Hindlimb muscle (tissue), 1 donor: ENCODE measurements at regions not wholly inside any gene's neighbourhood (a gene's known extent, or its start where the extent isn't known, plus 50 kb on each side); places are given as distances from the start of the nearest gene placed in this dataset.

Source experiments
- DNase-seq: peaks from one replicate; pipeline ENCODE4 v3.0.0-alpha.2; 2013

DNA sequence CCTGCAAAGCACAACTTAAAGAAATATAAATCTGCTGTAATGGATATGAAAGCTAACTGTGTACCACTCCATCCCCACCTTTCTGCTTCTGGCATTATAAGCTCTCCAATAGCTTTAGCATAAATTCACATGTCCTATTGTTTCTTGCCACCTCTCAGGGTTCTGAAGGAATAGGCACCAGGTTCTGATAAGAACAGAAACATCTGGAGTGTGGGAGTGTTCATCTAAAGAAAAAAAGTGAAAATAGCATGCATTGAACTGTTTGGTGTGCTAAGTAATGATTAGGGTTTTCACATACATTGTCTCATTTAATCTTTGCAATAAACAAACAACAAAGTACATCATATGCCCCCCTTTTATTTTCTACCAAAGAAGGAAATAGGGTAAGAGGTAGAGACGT is 72.3 kb downstream of the FAM76B start:
- no peak for DNase-seq

DNA sequence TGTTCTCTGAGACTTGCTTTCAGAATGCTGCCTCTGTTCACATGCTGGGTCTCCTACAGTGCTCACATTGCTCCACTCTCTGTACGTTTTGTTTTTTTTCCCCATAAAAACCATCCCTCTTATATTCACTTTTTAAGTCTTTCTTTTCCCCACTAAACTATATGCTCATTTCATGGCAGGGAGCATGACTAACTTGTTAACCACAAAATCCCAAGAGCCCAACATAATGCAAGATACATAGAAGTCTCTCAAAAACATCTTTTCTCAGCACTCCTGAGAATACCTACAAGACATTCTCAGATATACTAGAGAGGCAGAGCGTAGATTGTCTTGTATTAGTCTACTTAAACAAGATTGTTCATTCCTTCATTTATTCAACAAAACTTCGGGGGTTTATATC is 73.3 kb downstream of the FAM76B start:
- DNase-seq: no peak

DNA sequence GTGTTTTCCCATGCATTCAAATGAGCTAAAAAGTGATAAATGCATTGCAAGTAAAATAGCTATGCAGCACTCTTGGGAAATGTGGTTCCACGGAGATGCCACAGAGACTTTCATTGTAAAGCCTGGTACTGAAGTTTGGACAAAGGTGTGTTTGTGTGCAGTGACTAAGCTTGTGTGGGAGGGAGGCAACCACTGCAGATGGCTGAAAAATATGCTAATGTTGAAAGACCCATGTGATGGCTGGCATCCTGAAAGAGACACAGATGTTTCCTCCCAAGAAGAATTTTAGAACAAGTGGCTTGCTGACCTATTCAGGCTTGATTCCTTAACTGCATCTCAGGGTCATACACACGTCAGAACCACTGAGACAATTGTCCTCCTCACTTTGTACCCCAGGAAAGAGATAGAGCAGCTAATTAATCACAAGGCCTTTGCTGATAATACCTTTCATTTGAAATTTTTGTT is 73.8 kb downstream of the FAM76B start:
- no peak for DNase-seq

DNA sequence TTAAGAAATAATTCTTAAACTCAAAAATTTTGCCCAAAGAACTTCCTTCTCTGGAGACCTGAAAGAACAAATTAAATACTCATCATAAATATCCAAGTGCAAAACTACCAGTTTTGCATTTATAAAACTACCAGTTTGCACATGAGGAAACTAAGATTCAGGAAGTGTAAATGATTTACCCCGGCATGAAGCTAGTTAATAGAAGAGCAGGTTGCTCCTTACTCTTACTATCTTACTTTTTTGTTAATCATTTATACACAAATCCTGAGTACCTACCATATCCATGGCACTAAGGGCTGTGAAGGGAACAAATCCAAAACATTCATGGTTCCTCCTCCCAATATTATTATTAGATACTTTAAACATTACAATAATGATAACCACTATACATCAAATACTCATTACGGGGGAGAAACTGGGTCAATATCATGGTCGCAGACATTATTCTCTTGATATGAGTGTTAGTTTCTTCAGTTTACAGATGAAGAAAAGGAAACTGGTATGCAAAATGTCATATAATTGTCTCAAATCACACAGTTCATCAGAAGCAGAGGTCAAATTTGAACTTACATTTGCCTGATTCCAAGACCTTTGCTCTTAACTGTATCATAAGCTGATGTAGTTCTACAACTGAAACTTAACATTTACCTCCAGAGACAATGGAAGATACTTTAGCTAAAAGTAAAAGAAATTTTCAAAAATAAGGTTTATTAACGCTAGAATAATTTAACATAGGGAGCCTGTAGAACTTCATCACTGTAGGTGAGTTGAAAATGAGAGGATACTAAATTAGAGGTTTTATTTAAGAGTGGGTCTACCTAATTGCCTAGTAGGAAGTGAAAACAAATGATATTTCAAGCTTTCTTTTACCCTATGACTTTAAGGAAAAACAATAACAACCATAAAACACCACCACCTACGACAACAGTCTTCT is 74.5 kb downstream of the FAM76B start:
- DNase-seq: no peak

DNA sequence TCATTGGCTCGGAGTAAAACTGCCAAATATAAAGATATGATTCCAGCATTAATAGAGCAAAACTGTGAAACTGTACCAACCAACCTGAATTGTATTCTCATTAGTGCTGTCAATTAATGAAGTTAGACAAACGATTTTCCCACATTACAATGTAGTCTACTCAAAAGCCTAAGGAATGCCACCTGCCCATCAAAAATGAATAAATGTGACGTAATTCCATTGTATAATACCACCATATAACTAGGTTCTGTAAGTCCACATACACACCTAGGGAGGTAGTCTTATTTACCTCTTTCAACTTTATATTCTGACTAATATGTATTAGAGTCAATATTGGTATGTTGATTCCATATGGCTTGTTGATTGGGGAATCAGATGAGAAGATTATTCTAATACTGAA is 76.2 kb downstream of the FAM76B start:
- no peak for DNase-seq

DNA sequence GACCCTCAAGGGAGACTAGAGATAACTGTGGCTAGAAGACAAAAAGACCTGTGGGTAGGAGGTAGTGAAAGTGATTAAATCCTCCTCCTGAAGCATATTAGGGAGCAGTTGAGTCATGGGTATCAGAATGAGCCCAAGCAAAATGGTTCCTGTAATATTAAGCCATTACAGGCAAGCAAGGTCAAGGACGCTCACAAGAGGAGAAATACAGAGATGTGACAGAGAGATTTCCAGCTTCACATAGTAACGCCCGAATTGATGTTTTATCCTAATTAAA is 77.7 kb downstream of the FAM76B start:
- DNase-seq: no peak

DNA sequence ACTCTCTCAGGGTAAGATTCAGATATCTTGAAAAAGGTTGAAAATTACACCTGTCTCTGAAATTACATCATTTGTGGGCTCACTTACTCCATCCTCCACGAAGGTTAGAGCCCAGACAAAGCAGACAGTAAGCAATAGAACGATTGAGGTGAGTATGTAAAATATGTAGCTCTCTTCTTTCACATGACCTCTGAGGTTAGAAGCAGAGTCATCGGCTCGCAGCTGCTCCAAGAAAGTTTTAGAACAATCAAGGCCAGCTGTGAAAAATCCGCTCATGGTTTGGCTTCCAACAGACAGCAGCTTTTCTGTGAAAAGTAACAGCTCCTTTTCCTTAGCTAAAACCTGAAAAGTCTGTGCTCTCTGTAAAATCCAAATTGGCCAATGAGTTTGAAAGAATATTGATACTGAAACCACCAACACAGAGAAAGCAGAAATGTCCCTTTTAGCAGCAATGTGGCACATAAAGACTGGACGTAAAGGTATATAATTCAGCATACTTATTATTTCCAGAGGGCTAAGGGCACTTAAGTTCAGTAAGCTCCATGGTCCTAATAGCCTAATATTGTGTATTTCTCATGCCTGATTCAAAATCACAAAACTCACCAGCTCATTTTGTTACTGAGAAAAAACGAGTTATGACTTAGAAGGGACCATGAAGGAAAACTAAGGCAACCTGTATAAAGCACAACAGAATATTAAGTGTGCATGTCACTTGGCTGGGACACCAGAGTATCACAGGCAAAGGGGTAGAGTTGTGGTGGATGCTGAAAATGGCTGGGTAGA is 78.2 kb downstream of the FAM76B start:
- no peak for DNase-seq

DNA sequence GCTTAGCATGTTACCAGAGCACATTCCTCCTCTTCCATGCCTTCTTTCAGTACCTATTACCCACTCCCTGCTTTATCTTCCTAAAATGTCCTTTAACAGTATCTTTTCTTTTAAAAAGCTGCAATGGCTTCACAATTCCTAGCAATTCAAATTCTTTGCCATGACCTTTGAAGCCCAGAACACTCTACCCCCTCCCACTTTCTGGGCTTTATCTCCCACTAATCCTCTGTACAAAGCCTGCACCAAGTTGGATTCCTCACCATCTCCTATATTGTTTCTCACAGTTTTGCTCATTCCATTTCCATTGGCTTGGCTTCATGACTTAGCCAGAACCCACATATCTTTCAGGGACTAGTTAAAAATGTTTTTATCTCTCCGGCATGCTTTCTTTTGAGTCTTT is 80.9 kb downstream of the FAM76B start:
- DNase-seq: no peak

DNA sequence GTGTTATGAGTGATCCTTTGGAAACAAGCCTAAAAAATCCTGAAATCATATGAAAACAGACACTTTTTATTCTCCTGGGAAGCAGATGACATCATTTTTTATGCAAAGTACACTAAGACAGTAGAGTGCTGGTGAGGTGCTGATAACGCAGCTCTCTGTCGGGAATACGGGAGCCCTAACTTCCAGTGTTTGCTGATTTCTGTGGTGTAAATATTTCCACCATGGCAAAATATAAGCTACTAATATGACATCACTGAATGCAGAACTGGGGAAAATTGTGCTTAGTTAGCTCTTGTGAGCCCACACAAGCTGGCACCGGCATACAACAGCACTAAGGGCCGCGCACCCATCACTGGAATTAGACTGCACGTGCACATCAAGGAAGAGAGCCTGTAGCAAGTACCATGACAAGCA is 82.6 kb downstream of the FAM76B start:
- no peak for DNase-seq

DNA sequence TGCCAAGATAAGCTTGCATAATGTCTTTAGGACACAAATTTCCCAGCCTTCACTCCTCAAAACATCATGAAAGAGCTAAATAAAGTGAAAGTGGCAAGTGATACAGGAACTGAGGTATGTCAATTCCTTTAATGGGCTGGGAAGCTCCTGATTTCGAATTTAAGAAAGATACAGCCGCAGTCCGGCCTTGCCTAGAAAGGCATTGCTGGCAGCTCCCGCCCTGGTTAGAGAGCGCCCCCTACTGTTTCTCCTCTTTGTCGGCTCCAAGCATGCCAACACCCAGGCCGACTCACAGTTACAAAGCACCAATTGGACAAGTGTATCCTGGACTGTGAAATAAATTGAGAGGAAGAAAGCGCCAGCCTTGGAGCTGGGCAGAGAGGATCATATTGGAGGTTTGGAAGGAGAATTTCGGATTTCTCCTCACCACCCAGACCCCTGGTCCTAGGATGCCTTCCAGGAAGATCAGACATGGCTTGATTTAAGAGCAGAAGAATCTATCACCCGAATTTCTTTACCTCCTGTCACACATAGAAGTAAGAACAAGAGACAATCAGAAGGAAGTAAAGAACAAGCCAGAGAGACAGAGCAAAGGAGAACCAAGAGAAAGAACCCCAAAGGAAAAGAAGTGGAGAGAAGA is 84.0 kb downstream of the FAM76B start:
- DNase-seq: peak; percentile 88

DNA sequence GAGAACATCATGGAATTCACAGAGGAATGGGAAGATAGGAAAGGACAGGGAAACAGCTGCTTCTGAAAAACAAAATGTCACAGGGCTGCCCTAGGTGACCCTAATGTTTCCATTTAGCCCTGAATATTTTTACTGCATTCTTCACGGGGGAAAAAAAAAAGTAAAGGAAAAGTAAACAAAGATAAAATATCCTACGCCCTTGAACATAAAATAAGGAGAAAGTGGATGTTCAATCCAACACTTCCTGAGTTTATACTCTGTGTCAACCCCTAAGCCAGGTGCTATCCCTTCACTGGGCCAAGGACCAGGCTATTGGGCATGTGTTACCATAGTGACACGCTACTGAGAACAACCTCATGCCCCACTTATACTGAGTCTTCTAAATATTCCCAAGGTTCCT is 84.7 kb downstream of the FAM76B start:
- DNase-seq: no peak

DNA sequence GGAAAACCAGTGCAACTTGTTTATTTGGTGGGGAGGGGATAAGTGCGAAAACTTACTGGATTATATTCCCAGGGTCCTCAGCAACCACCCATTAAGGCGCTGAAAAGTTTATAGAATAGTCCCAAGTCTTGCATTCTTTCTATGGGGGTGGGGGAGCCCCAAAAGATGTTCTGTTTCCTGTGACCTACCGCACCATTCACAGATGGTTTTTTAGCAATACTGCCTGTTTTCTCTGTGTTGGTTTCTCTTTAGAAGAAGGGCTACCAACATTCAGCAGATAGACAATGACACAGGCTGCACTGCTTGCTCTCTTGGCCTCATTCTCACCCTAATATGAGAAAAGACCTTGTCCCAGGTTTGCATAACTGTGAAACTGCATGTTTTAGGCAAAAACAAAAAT is 86.5 kb downstream of the FAM76B start:
- no peak for DNase-seq

DNA sequence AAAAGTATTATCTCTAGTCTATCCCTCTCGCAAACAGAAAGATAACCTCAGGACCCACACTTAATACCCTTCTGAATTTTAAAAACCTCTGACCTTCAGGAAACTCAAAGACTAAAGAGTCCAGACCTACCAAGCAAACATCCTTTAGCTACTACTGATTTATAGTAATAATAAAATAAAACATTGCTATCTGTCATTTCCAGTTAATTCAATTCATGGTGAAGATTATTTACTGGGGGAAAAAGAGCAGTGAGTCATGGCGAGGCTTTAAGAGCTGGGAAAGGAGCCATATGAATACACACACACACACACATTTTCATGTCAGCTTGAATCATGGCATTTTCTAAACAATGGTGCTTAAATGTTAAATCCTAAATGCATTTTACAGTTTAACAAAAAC is 87.1 kb downstream of the FAM76B start:
- peak; percentile 43 for DNase-seq

DNA sequence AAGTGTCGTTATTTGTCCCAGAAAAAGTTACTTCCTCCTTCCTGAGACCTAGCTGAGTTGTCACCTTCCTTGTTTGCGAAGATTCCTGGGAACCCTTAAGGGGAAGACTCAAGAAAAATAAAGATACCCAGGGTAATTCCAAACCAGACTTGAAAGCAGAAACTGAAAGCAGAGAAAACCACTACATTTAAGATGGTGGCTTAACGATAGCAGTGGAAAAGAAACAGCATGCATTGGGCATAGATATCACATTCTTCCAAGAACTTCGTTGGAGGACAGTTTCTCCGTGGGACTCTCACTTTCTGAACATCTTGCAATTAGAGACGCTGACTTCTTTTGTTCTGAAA is 89.1 kb downstream of the FAM76B start:
- DNase-seq: no peak

DNA sequence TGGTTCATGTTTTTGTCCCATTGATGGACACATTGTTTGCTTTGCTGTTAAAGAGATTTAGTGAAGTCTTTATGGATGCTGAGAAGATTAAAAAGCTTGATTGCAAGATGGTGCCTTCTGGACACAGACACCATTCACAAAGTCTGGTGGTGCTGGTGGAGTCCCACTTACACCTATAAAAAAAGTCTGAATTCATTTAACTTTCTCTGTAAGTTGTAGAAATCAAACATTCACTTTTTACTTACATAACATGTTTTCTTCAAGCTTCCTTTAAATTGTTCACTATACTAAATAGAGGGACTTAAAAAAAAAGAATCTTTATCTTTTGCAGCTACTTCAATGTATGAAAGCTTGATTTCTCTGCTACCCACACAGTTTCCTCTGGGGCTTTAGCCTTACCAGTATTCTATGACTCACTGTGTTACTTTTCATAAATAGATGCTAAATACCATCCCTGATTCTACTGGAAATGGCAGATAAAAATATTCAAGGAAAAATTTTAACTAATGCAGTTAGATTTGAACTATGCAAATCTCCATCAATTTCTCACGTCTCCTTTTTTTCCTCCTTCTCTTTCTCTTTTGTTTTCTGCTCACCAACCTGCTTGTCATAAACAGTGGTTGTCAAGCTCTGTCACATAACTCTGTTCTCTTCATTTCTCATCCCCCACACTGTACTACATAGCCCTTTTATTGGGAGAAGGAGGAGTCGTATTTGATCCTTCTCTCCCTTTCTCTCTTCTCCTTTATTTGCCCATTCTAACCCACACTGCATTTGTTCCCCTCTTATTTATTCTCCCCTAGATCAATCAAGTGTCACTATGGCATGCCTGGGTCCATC is 89.7 kb downstream of the FAM76B start:
- DNase-seq: no peak

DNA sequence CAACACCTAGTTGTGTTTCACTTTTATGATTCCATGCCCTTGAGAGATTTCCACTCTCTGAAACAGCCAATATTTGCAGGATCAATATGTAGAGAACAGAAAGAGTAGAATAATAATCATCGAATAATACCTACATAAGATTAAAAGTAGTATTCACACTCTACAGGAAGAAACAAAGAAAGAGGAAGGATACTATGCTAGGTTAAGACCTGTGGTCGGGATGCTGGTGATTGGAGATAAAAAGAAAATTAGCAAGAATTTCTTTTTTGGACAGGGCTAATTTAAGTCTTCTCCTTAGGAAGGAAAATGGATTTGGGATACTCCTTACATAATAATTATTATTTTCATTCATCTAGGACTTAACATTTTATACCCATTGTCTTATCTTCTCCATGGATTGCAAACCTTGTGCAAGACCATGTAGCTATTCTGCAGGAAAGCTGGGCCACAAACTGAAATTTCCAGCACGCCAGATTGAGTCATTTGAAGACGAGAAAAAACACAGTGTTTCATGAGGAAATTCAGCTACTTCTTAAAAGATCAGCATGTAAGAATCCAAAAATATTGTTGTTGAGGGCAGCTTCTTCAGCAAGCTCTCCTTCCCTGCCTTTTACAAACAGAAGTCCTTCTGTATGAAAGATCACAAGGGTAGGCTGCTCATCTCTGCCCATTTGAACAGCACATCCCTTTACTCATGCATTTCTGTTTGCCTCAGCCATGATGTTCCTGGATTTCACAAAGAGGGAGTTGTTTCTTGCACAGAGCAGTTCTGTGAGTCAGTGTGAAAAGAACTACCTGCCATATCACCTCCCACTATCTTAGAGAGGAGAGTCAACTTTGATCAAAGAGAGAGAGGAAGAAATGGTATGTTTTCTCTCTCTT is 90.7 kb downstream of the FAM76B start:
- no peak for DNase-seq

DNA sequence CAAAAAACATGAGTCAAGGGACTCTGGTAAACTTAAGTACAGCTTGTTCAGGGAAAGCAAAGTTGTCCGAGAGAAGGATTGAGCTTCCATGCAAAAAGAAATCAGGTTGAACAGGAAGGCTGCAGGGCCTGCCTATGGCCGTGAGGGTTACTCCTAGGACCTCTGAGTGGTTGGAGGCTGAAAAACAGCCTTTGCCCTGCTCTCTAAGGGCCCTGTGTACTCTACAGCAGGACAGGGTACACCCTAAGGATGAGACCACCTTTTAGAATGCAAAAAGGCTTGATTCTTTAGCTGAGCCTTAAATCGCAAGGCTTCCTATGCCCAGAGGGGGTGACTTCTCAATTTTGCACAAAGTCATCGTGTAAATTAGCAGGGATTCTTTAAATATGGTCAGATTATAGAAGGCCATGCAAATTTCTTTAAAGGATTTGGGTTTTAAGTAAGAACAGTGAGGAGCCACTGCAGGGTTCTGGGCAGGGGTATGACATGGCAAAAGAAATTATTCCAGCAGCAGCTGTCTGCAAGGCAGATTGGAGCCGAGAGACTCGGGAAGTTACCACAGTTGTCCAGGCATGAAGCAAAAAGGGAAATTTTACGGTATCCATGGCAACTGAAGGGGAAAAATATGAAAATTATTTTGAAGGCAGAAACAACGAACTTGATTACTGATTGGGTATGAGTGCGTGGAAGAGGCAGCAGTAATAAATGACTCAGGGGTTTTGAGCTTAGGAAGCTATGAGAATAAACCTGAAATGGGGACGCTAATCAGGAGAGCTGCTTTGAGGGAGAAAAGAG is 91.8 kb downstream of the FAM76B start:
- no peak for DNase-seq

DNA sequence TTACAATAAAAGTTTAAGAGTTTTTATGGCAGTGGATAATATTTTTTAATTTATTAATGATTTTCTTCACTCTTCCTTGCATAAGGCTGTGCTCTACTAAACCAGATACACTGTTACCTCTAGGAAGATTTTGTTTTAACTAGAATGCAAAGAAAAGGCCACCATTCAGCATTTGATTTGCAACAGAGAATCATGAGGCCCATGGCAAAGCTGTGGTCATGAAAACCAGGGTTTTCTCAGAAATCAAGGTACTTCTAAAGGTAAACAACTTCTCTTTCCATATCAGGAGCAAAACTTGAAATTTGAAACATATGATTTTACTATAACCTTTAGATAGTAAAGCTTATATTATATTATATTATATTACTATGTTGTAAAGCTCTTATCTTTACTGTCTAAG is 94.4 kb downstream of the FAM76B start:
- DNase-seq: no peak

DNA sequence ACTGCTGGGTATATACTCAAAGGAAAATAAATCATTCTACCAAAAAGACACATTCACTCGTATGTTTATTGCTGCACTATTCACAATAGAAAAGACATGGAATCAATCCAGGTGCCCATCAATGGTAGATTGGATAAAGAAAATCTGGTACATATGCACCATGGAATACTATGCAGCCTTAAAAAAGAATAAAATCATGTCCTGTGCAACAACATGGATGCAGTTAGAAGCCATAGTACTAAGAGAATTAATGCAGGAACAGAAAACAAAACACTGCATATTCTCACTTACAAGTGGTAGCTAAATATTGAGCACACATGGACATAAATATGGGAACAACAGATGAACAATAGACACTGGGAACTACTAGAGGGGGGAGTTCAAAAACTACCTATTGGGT is 96.3 kb downstream of the FAM76B start:
- DNase-seq: no peak

DNA sequence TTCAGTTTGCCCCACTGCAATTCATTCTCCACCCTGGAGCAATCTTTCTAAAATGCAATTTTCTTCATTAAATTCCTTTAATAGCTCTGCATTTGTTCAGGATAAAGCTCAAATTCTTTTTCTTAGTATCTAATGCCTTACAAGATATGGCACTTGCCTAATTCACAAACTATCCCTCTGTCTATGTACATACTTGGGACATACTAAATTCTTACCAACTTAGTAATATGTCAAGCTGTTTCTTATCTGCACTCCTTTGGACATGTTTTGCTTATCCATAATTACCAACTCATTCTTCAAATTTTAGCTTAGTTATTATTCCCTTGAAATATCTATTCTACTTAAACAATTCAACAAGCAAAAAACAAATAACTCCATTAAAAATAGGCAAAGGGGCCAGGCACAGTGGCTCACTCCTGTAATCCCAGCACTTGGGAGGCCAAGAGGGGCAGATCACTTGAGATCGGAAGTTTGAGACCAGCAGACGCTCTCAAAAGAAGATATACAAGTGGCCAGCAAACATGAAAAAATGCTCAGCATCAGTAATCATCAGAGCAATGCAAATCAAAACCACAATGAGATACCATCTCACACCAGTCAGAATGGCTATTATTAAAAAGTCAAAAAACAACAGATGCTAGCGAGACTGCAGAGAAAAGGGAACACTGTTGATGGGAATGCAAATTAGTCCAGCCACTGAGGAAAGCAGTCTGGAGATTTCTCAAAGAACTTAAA is 96.9 kb downstream of the FAM76B start:
- DNase-seq: no peak
